Thoracic aorta (tissue), 2 donors: ENCODE measurements at regions not wholly inside any gene's neighbourhood (a gene's known extent, or its start where the extent isn't known, plus 50 kb on each side); places are given as distances from the start of the nearest gene placed in this dataset.

ENCODE experiments used
- ATAC-seq: fragments of 150-250 bp; one replicate; pipeline ENCODE4 v1.8.0; 2017; ENCODE audit warnings: low read depth; ENCODE audit not compliant: insufficient number of reproducible peaks, low FRiP score
- DNase-seq: peaks from one replicate; pipeline ENCODE4 v3.0.0-alpha.2; 2020; ENCODE audit warnings: low spot score
- H3K27ac ChIP-seq, 2 donors: fragments of 200-600 bp; sonication (generic); 1 replicate in 1 of 2; 2 replicates in 1 of 2; pipeline ENCODE4 v1.5.1; 2016; ENCODE audit warnings: mild to moderate bottlenecking in 2 of 2, moderate library complexity in 2 of 2
- H3K27me3 ChIP-seq: fragments of 200-600 bp; sonication (generic); replicated peaks from 2 replicates; pipeline ENCODE4 v1.6.0; 2016; ENCODE audit warnings: mild to moderate bottlenecking; ENCODE audit not compliant: insufficient read depth
- H3K36me3 ChIP-seq: fragments of 200-600 bp; sonication (generic); one replicate; pipeline ENCODE4 v1.5.1; 2016
- H3K4me1 ChIP-seq, 2 donors: fragments of 200-600 bp; sonication (generic); 1 replicate in 1 of 2; 2 replicates in 1 of 2; pipeline versions ENCODE4 v1.5.1 to v1.6.0; 2016; ENCODE audit warnings: low read depth in 2 of 2, mild to moderate bottlenecking in 1 of 2; ENCODE audit not compliant: control insufficient read depth in 1 of 2
- H3K4me3 ChIP-seq: fragments of 200-600 bp; sonication (generic); 2 replicates; pipeline ENCODE4 v1.5.1; 2016; ENCODE audit warnings: mild to moderate bottlenecking
- H3K9me3 ChIP-seq: fragments of 200-600 bp; sonication (generic); 2 replicates; pipeline ENCODE4 v1.5.1; 2016
- TF ChIP-seq, protein P1 (sequence below): fragments of 200-600 bp; sonication (generic); IDR thresholded peaks from one replicate; pipeline ENCODE4 v1.5.1; 2019; ENCODE audit warnings: antibody characterized with exemption

- Histone ChIP-seq H3K4me3 (no peak overlapping the region), H3K36me3 (no peaks in the 10 kb centered on the region), H3K9me3 (no peaks in the 10 kb centered on the region), H3K27me3 (no peaks in the 10 kb centered on the region), H3K4me1 (no peaks in the 10 kb centered on the region), H3K27ac (no peak overlapping the region)
- no peak for ATAC-seq
- TF ChIP-seq, protein P1, sequence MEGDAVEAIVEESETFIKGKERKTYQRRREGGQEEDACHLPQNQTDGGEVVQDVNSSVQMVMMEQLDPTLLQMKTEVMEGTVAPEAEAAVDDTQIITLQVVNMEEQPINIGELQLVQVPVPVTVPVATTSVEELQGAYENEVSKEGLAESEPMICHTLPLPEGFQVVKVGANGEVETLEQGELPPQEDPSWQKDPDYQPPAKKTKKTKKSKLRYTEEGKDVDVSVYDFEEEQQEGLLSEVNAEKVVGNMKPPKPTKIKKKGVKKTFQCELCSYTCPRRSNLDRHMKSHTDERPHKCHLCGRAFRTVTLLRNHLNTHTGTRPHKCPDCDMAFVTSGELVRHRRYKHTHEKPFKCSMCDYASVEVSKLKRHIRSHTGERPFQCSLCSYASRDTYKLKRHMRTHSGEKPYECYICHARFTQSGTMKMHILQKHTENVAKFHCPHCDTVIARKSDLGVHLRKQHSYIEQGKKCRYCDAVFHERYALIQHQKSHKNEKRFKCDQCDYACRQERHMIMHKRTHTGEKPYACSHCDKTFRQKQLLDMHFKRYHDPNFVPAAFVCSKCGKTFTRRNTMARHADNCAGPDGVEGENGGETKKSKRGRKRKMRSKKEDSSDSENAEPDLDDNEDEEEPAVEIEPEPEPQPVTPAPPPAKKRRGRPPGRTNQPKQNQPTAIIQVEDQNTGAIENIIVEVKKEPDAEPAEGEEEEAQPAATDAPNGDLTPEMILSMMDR = no peak
- no peak for DNase-seq
Observed at GRCh38 chr6:164195942-164196281, 781.4 kb downstream of the QKI start.

GRCh38 chr6:164195278-164195941 lies 780.9 kb downstream of the QKI start:
- Histone ChIP-seq H3K27ac (no peak overlapping the region), H3K36me3 (no peaks in the 10 kb centered on the region), H3K9me3 (no peaks in the 10 kb centered on the region), H3K4me3 (no peak overlapping the region), H3K4me1 (no peaks in the 10 kb centered on the region), H3K27me3 (no peaks in the 10 kb centered on the region)
- TF ChIP-seq, protein P1 = no peak
- no peak for ATAC-seq
- no peak for DNase-seq

DNA sequence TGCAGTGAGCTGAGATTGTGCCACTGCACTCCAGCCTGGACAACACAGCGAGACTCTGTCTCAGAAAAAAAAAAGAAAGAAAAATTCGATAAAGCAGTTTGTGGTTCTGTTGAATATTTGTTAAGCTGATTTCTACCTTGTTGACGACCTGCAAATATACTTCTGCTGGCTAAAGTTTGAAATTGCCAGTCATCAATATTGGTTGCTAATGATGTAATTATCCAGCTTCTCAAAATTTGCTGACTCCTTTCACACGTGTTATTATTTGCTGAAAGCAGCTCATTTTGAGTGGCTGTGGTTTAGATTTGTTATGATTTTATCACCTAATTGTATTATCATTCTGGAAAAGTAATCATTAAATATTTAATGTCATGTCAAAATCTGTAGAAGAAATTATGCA lies 774.3 kb downstream of the QKI start:
- Histone ChIP-seq H3K9me3 (no peaks in the 10 kb centered on the region), H3K27ac (no peak overlapping the region), H3K36me3 (no peaks in the 10 kb centered on the region), H3K27me3 (no peaks in the 10 kb centered on the region), H3K4me3 (no peak overlapping the region), H3K4me1 (no peaks in the 10 kb centered on the region)
- DNase-seq (no peak), ATAC-seq (no peak)
- TF ChIP-seq, protein P1 = no peak

- no peaks in the 10 kb centered on the region for H3K27me3 ChIP-seq
- H3K4me3 ChIP-seq = no peak overlapping the region
- TF ChIP-seq, protein P1 = no peak
- H3K27ac ChIP-seq = no peak overlapping the region
- no peaks in the 10 kb centered on the region for H3K9me3 ChIP-seq
- no peaks in the 10 kb centered on the region for H3K4me1 ChIP-seq
- ATAC-seq (no peak), DNase-seq (no peak)
- H3K36me3 ChIP-seq = no peaks in the 10 kb centered on the region
Observed at GRCh38 chr6:164185471-164185871, 771.0 kb downstream of the QKI start.

DNA sequence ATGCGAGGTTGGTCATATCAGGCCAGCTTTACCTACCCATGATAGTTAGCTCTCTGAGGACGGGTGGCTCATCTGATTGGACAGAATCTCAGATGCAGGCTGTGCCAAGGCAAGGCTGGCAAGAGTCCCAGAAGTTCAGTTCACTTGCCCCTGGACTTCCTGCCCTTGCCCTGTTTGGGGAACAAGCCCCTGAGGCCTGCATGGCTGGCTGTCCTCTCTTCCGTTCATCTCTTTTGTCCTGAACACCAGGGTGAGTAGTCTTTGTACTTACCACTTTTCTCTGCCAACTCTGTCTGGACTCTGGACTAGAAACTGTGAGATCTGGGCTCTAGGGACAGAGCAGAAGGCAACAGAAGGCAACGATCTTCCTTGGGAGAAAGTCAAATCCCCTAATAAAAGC lies 769.9 kb downstream of the QKI start:
- no peaks in the 10 kb centered on the region for H3K4me1 ChIP-seq
- no peaks in the 10 kb centered on the region for H3K9me3 ChIP-seq
- H3K36me3 ChIP-seq = no peaks in the 10 kb centered on the region
- no peak for ATAC-seq
- no peaks in the 10 kb centered on the region for H3K27me3 ChIP-seq
- H3K27ac ChIP-seq = no peak overlapping the region
- TF ChIP-seq, protein P1 = no peak
- no peak overlapping the region for H3K4me3 ChIP-seq
- no peak for DNase-seq
